Karpas-422 (cell line): ENCODE measurements at regions not wholly inside any gene's neighbourhood (a gene's known extent, or its start where the extent isn't known, plus 50 kb on each side); places are given as distances from the start of the nearest gene placed in this dataset.

Source experiments
- DNase-seq: peaks from one replicate; pipeline ENCODE4 v3.0.0-alpha.2; 2015
- H2AFZ ChIP-seq: fragments of 200-600 bp; sonication (generic); 2 replicates; pipeline ENCODE4 v1.6.1; 2014; ENCODE audit warnings: antibody characterized with exemption, low read length, mixed read lengths
- H3K27ac ChIP-seq: fragments of 200-600 bp; sonication (generic); 2 replicates; pipeline ENCODE4 v1.5.1; 2014; ENCODE audit warnings: mild to moderate bottlenecking, low read length, moderate library complexity
- H3K27me3 ChIP-seq: fragments of 200-600 bp; sonication (generic); 2 replicates; pipeline ENCODE4 v1.6.1; 2014; ENCODE audit warnings: low read length, mixed read lengths
- H3K36me3 ChIP-seq: fragments of 200-600 bp; sonication (generic); 2 replicates; pipeline ENCODE4 v1.6.1; 2014; ENCODE audit warnings: low read length, mixed read lengths; ENCODE audit not compliant: insufficient read depth
- H3K4me1 ChIP-seq: fragments of 200-600 bp; sonication (generic); 2 replicates; pipeline ENCODE4 v1.6.1; 2014; ENCODE audit warnings: mild to moderate bottlenecking, low read length, mixed read lengths
- H3K4me2 ChIP-seq: fragments of 200-600 bp; sonication (generic); 2 replicates; pipeline ENCODE4 v1.6.1; 2014; ENCODE audit warnings: low read length, low read depth, mild to moderate bottlenecking; ENCODE audit not compliant: poor library complexity, severe bottlenecking
- H3K4me3 ChIP-seq: fragments of 200-600 bp; sonication (generic); 2 replicates; pipeline ENCODE4 v1.5.1; 2014; ENCODE audit warnings: mild to moderate bottlenecking, antibody characterized with exemption, low read length, mixed read lengths
- H3K79me2 ChIP-seq: fragments of 200-600 bp; sonication (generic); 2 replicates; pipeline ENCODE4 v1.6.1; 2014; ENCODE audit warnings: mild to moderate bottlenecking, low read length, mixed read lengths
- H3K9ac ChIP-seq: fragments of 200-600 bp; sonication (generic); 2 replicates; pipeline ENCODE4 v1.6.0; 2014; ENCODE audit warnings: low read length
- H3K9me2 ChIP-seq: fragments of 200-600 bp; sonication (generic), shearing (Covaris generic); replicated peaks from 2 replicates; pipeline ENCODE4 v1.6.0; 2014; ENCODE audit warnings: mild to moderate bottlenecking, low read length, moderate library complexity; ENCODE audit not compliant: insufficient read depth
- H3K9me3 ChIP-seq: fragments of 300-700, 200-600 bp; sonication (generic); 2 replicates; pipeline ENCODE4 v1.6.1; 2014; ENCODE audit warnings: low read length, mixed read lengths
- H4K20me1 ChIP-seq: fragments of 200-600 bp; sonication (generic); 2 replicates; pipeline ENCODE4 v1.6.1; 2014; ENCODE audit warnings: mild to moderate bottlenecking, antibody characterized with exemption, low read length, low read depth; ENCODE audit not compliant: insufficient read depth

DNA sequence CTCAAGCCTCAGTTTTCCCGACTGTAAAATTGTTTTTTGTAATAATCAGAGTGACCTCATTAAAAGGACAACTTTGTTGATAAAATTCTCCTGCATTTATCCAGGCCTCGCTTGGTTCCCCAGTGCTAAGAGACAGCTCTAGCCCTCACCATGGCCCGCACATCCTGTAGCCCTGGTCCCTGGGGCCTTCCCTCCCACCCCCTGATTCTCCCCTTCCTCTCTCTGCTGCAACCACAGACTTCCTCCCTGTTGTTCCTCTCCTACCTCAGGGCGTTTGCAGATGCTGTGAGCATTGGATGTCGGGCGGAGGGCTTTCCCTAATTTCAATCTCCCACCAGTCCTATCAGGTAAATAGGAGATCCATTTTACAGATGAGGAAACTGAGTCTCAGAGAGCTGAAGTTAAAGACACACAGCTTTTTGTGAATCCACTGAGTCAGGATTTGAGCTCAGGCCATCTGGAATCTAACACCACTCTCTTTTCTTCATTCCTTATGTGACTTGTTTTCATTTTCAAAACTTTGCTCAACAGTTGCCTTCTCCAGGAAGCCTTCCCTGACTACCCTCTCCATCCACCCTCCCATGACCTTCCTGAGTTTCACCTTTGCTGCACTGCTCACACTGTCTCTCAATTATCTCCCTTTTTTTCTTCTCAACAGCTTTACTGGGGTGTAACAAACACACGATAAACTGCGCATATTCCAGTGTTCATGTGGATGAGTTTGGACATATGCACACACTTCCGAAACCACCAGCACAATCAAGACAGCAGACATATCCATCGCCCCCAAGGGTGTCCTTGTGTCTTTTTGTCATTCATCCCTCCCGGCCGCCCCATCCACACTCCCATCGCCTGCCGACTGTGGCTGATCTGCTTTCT lies 107.1 kb downstream of the CEBPB start:
- DNase-seq, result no peak
- Histone ChIP-seq H3K27me3 (no peaks in the 10 kb centered on the region), H3K4me2 (no peak overlapping the region)

DNA sequence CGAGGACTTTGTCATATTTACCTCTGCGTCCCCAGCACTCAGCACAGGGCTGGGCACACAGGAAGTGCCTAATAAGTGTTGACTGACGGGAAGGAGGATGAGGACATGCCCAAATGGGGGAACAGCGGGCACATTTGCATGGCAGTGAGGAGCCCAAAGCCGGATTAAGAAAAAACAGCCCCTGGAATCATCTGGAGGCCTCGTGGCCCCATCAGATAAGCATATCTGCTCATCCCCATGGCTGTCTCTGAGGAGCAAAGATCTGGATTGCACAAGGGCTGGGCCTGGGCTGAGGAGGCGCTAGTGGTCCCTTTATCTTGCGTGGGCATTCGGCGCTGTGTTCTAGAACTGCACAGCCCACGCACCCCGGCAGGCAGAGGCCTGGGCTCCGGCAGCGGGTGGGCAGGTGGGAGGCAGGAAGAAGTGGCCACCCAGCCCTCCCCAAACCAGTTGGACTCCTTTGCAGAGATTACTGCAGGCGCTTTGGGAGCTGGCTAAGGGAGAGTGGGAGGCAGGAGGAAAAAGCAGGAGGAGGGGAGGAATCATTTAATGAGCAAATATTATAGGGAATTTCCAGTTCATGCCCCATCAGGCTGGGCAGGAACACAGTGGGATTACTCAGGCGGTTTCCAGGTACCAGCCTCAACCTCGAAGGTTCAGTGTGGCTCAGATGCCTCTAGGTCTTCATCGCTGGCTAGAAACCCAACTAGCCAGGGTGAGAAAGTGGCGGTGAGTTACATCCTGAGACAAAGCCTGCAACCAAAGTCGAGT lies 108.1 kb downstream of the CEBPB start:
- no peaks in the 10 kb centered on the region for H4K20me1 ChIP-seq
- DNase-seq, result no peak
- no peak overlapping the region for H2AFZ ChIP-seq
- no peak overlapping the region for H3K4me3 ChIP-seq
- H3K4me2 ChIP-seq, result no peak overlapping the region
- H3K27ac ChIP-seq, result no peak overlapping the region
- no peak overlapping the region for H3K9ac ChIP-seq
- no peaks in the 10 kb centered on the region for H3K79me2 ChIP-seq
- H3K36me3 ChIP-seq, result no peaks in the 10 kb centered on the region
- no peaks in the 10 kb centered on the region for H3K9me2 ChIP-seq
- no peaks in the 10 kb centered on the region for H3K27me3 ChIP-seq
- H3K4me1 ChIP-seq, result no peaks in the 10 kb centered on the region
- H3K9me3 ChIP-seq, result no peaks in the 10 kb centered on the region

More for the DNA sequence above, 107.1 kb downstream of the CEBPB start:
- Histone ChIP-seq H3K4me1 (no peaks in the 10 kb centered on the region), H4K20me1 (no peaks in the 10 kb centered on the region), H3K4me3 (no peak overlapping the region), H3K27ac (no peak overlapping the region), H3K9me2 (no peaks in the 10 kb centered on the region), H3K9me3 (no peaks in the 10 kb centered on the region), H3K79me2 (no peaks in the 10 kb centered on the region), H3K9ac (no peak overlapping the region), H3K36me3 (no peaks in the 10 kb centered on the region), H2AFZ (no peak overlapping the region)

DNA sequence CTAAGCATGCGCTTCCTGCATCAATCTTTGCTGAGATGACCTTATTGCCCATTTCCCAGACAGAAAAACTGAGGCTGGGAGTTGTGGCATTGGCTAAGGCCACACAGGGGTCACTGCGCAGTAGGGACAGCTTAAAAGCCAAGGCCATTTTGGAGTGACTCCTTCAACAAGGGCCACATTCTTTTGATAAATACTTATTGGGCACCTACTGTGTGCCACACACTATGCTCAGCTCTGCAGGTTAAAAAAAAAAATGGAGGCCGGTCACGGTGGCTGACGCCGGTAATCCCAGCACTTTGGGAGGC lies 108.6 kb downstream of the CEBPB start:
- H2AFZ ChIP-seq, result no peak overlapping the region
- no peaks in the 10 kb centered on the region for H3K27me3 ChIP-seq
- H3K27ac ChIP-seq, result no peak overlapping the region
- no peak for DNase-seq
- H3K79me2 ChIP-seq, result no peaks in the 10 kb centered on the region
- H3K4me2 ChIP-seq, result no peak overlapping the region
- no peak overlapping the region for H3K4me3 ChIP-seq
- H3K9ac ChIP-seq, result no peak overlapping the region
- H3K9me2 ChIP-seq, result no peaks in the 10 kb centered on the region
- H3K4me1 ChIP-seq, result no peaks in the 10 kb centered on the region
- H3K36me3 ChIP-seq, result no peaks in the 10 kb centered on the region
- no peaks in the 10 kb centered on the region for H4K20me1 ChIP-seq
- H3K9me3 ChIP-seq, result no peaks in the 10 kb centered on the region

DNA sequence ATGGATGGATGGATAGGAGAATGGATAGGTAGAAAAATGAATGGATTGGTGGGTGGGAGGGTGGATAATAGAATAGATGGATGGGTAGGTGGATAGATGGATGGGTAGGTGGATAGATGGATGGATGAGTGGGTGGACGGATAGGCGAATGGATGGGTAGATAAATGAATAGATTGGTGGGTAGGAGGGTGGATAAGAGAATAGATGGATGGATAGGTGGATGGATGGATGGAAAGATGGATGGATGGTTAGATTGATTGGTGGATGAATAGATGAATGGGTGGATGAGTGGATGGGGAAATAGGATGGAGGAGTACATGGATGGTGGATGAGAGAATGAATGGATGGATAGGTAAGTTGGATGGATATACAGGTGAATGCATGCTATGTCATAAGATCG lies 110.5 kb downstream of the CEBPB start:
- no peak overlapping the region for H3K9ac ChIP-seq

DNA sequence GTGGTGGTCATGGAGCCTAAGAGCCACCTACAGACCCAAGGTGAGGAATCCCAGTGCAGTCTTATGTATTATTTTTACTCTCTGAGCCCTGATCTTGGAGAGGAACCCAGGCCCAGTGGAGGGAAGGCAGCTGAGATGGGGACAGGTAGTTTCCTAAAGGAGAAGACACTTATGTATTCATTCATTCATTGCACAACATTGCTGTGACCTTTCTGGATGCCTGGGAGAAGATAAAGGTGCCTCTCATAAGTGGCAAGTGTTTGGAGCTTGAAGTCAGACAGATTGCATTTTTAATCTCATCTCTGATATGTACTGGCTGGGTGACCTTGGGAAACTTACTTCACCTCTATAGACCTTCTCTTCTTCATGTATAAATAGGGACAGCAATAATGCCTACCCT lies 111.1 kb downstream of the CEBPB start:
- H3K4me1 ChIP-seq, result no peaks in the 10 kb centered on the region
- no peaks in the 10 kb centered on the region for H3K36me3 ChIP-seq
- no peak overlapping the region for H3K4me2 ChIP-seq
- no peaks in the 10 kb centered on the region for H3K9me2 ChIP-seq
- no peak for DNase-seq
- H3K27ac ChIP-seq, result no peak overlapping the region
- no peak overlapping the region for H2AFZ ChIP-seq
- no peaks in the 10 kb centered on the region for H4K20me1 ChIP-seq
- no peaks in the 10 kb centered on the region for H3K27me3 ChIP-seq
- H3K9ac ChIP-seq, result no peak overlapping the region
- H3K4me3 ChIP-seq, result no peak overlapping the region
- H3K79me2 ChIP-seq, result no peaks in the 10 kb centered on the region
- H3K9me3 ChIP-seq, result no peaks in the 10 kb centered on the region

More for the DNA sequence above, 110.5 kb downstream of the CEBPB start:
- Histone ChIP-seq H3K79me2 (no peaks in the 10 kb centered on the region), H3K4me1 (no peaks in the 10 kb centered on the region), H3K36me3 (no peaks in the 10 kb centered on the region), H3K9me2 (no peaks in the 10 kb centered on the region), H4K20me1 (no peaks in the 10 kb centered on the region), H3K27ac (no peak overlapping the region), H3K27me3 (no peaks in the 10 kb centered on the region), H3K9me3 (no peaks in the 10 kb centered on the region), H3K4me2 (no peak overlapping the region), H2AFZ (no peak overlapping the region), H3K4me3 (no peak overlapping the region)
- DNase-seq, result no peak

DNA sequence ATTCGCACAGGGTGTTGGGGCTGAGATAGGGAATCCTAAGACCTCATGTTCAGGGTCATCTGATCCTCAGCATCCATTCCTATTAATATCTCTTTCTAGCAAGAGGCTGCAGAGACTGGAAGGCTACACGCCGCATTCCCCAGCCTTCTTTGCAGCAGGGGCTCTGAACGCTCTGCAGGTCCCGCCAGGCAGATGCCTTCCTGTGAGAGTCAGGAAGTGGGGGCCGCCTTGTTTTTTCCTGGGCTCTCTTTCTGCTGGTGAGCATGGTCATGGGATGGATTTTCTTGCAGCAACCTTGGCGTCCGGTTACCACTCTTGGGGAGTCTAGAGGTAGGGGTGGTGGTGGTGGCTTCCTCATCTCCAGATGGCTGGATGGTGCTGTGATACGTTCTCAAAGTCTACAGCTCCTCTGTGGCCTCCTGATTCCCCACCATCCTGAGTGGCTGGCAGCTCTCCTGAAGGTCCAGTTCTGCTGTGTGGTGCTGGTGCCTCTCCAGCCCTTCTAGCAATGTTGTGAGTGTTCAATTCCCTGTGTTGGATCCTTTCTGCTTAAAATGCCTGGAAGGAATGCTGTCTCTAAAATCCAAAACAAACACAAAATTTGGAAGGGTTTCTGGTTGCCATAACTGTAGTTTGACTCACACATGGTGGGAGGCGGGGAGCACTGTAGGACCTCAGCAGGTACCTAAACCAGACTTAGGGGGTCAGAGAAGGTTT lies 111.9 kb downstream of the CEBPB start:
- Histone ChIP-seq H3K9me3 (no peaks in the 10 kb centered on the region), H3K4me3 (no peak overlapping the region), H3K79me2 (no peaks in the 10 kb centered on the region), H4K20me1 (no peaks in the 10 kb centered on the region), H3K9me2 (no peaks in the 10 kb centered on the region), H3K27me3 (no peaks in the 10 kb centered on the region), H2AFZ (no peak overlapping the region), H3K4me1 (no peaks in the 10 kb centered on the region), H3K36me3 (no peaks in the 10 kb centered on the region), H3K27ac (no peak overlapping the region), H3K9ac (no peak overlapping the region), H3K4me2 (no peak overlapping the region)
- DNase-seq, result no peak

DNA sequence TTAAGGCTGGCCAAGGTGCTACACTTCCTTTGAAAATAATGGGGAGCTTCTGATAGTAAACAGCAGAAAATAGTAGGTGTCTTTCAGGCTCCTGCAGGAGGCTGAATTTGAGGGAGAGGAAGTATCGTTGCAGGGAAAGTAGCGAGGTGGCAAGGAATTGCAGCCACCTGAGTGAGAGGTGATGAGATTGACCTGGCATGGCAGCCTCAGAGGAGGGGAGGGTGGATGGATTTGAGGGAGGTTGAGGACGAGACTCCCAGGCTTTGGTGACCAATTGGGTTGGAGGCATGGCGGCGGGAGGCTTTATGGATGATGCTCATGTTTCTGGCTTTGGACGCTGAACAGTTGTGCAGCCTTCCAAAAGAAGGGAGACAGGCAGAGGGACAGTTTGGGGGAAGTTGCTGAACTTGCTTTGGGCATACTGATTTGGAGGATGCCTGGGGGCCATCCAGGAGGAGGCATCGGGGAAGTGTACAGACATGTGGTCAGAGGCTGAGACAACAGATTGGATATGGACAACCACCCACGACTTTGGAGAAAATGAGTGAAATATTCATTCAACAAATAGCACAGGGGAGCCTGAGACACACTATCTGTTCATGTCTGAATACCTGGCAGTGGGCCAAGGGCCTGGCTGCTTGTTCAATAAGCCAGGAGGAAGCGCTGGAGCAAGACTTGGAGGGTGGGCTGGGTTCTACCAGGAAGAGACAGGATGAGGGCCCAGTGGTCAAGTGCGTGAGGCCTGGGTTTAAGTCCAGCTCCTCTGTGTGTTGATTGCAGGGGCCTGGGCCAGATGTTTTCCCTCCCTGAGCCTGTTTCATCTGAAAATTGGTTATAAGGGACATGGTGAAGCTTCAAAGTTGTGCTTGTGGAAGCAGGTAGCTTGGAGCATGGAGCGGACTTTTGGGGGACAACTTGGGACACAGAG lies 113.2 kb downstream of the CEBPB start:
- Histone ChIP-seq H3K9me2 (no peaks in the 10 kb centered on the region), H3K27me3 (no peaks in the 10 kb centered on the region), H3K4me1 (no peaks in the 10 kb centered on the region), H3K4me3 (no peak overlapping the region), H3K36me3 (no peaks in the 10 kb centered on the region), H4K20me1 (no peaks in the 10 kb centered on the region), H3K27ac (no peak overlapping the region), H2AFZ (no peak overlapping the region), H3K4me2 (no peak overlapping the region), H3K79me2 (no peaks in the 10 kb centered on the region), H3K9ac (no peak overlapping the region), H3K9me3 (no peaks in the 10 kb centered on the region)
- no peak for DNase-seq
